Hepatocyte (in vitro differentiated cells): ENCODE measurements at regions not wholly inside any gene's neighbourhood (a gene's known extent, or its start where the extent isn't known, plus 50 kb on each side); places are given as distances from the start of the nearest gene placed in this dataset.

Experiments used
- CTCF ChIP-seq: fragments of 200-600 bp; sonication (generic); IDR thresholded peaks from 2 replicates; pipeline ENCODE4 v1.5.1; 2016; ENCODE audit warnings: antibody characterized with exemption, mild to moderate bottlenecking; ENCODE audit not compliant: poor library complexity
- EZH2 ChIP-seq: fragments of 200-600 bp; sonication (generic); IDR thresholded peaks from 2 replicates; pipeline ENCODE4 v1.6.1; 2016; ENCODE audit warnings: antibody characterized with exemption, mild to moderate bottlenecking, borderline replicate concordance

- TF ChIP-seq CTCF: no peak
- no peak for TF ChIP-seq EZH2
These were observed 77.3 kb upstream of the RPH3A start for GRCh38 chr12:112714166-112714710.
